ENCODE measurements at regions not wholly inside any gene's neighbourhood (a gene's known extent, or its start where the extent isn't known, plus 50 kb on each side); places are given as distances from the start of the nearest gene placed in this dataset.
"Not testable (repeated sequence)": the region's sequence is repeated elsewhere in the genome, so short reads cannot be mapped to it uniquely, and the experiment has no call there.

DNA sequence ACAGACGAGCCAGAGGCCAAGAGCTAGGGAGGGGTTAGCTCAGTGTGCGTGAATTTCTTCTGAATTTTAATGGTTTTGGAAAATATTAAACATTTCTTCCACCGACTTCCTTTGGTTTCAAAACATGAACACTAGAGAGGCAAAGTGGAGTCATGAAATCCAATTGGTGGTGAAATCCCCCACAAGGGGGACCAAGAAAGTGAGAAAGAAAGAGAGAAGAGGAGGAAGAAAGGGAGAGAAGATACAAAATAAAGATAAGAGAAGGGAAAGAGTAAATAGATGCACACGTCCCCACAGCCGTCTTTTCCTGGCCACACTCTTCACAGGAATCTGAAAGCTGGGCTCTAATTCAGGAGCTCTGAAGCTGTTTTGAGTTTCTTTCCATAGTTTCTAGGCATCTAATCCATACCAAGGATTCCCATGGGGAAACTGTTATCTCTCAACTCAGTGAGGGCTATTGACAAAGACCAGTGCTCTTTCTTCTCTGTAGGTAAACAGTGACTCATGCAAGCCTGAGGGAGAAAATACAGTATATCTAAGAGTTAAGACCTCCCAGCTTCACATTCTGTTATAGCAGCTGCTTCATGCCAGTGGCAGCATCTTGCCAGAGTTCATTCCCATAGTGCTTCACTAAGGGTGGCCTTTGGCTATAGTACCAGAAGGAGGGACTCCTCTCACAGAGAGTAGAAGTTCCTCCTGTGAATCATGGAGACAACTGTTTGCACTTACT is 115.8 kb upstream of the LIFR start:
- Mint-ChIP-seq H3K27ac (no peak overlapping the region), H3K9me3 (no peaks in the 10 kb centered on the region), H3K27me3 (ENCODE audit: low read depth) (no peaks in the 10 kb centered on the region), H3K36me3 (ENCODE audit: low read depth) (no peaks in the 10 kb centered on the region), H3K4me3 (ENCODE audit: low read depth) (no peak overlapping the region), H3K4me1 (ENCODE audit: low read depth) (no peaks in the 10 kb centered on the region)
- intact Hi-C loops (cut with micrococcal nuclease) = no loop called here
- no peak for DNase-seq (ENCODE audit: low spot score)

DNA sequence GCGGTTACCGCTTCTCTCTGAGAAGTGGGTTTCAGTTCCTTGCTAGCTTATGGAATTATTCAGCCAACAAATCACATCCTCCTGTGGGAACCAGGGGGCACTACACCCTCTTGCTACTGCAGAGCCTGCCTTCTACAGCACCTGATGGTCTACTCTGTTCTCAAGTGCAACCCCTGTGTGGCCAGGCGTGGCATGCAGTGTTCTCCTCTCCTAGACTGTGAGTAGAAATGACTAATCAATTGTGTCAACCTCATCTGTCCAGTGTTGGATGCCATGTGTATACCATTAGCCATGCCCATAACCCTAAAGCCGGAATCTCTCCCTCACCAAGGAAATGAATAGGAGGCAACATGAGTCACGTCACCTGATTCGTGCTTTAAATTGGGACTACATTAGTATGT is 117.2 kb upstream of the LIFR start:
- Mint-ChIP-seq H3K4me3 (ENCODE audit: low read depth) (no peak overlapping the region), H3K36me3 (ENCODE audit: low read depth) (no peaks in the 10 kb centered on the region), H3K27ac (no peak overlapping the region), H3K4me1 (ENCODE audit: low read depth) (no peaks in the 10 kb centered on the region), H3K27me3 (ENCODE audit: low read depth) (no peaks in the 10 kb centered on the region), H3K9me3 (no peaks in the 10 kb centered on the region)
- intact Hi-C loops (cut with micrococcal nuclease) = no loop called here
- no peak for DNase-seq (ENCODE audit: low spot score)

DNA sequence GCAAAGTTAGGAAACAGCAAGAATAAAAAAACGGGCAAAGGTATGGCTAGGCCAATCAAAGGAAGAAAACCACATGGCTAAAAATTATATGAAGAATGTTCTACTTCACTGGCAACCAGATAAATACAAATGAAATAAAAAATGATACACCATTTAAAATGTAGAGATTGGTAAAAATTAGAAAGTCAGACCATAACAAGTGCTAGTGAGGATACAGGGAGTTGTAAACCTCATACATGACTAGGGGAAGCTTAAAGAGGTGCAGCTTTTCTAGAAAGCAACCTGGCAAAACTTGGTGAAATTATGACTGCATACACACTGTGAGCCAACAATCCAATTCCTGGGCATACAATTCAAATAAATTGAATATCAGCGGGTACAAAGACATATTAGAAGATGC is 119.0 kb upstream of the LIFR start:
- Mint-ChIP-seq H3K4me3 (ENCODE audit: low read depth) (no peak overlapping the region), H3K27ac (no peak overlapping the region), H3K27me3 (ENCODE audit: low read depth) (no peaks in the 10 kb centered on the region), H3K9me3 (no peaks in the 10 kb centered on the region), H3K36me3 (ENCODE audit: low read depth) (no peaks in the 10 kb centered on the region), H3K4me1 (ENCODE audit: low read depth) (no peaks in the 10 kb centered on the region)
- DNase-seq (ENCODE audit: low spot score) = no peak
- intact Hi-C loops (cut with micrococcal nuclease) = no loop called here

DNA sequence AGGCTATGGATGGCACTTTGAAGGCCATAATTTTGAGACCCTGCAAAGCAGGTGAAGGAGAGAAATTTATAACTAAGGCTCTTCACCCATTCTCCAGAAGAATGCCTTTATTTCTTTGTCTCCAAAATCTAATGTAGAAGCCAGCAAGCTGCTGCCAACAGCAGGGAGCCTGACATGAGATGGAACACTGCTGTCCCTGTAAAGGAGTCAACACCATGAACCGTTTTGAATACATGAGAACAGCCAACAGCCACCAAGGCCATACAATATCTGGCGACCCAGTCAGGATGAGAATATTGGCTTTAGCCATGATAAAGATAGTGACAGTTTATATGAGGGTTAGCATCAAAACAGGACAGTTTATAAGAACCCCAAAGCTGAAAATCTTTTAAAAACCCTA is 121.2 kb upstream of the LIFR start:
- Mint-ChIP-seq H3K27me3 (ENCODE audit: low read depth) (no peaks in the 10 kb centered on the region), H3K36me3 (ENCODE audit: low read depth) (no peaks in the 10 kb centered on the region), H3K4me1 (ENCODE audit: low read depth) (no peaks in the 10 kb centered on the region), H3K27ac (no peak overlapping the region), H3K9me3 (no peaks in the 10 kb centered on the region), H3K4me3 (ENCODE audit: low read depth) (no peak overlapping the region)
- intact Hi-C loops (cut with micrococcal nuclease) = no loop called here
- no peak for DNase-seq (ENCODE audit: low spot score)

DNA sequence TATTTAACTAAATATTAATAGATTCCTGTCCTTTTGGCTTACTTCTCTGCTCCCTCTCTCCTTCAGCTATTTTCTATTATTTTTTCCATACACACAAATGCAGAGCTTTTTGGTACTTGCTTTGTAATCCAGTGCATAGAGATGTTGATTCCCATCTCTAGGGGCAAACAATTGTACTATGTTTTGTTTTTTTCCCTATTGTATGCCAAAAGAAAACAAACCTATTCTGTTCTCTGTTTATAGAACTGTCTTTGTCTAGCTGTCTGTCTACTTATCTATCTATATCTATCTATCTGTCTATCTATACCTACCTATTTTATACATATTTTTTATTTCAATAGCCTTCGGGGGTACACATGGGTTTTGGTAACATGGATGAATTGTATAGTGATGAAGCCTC is 121.6 kb upstream of the LIFR start:
- no peak overlapping the region for H3K4me3 Mint-ChIP-seq (ENCODE audit: low read depth)
- no peaks in the 10 kb centered on the region for H3K36me3 Mint-ChIP-seq (ENCODE audit: low read depth)
- H3K27ac Mint-ChIP-seq = no peak overlapping the region
- DNase-seq (ENCODE audit: low spot score) = no peak
- intact Hi-C loops (cut with micrococcal nuclease) = no loop called here
- H3K4me1 Mint-ChIP-seq (ENCODE audit: low read depth) = no peaks in the 10 kb centered on the region
- no peaks in the 10 kb centered on the region for H3K27me3 Mint-ChIP-seq (ENCODE audit: low read depth)
- H3K9me3 Mint-ChIP-seq = no peaks in the 10 kb centered on the region

DNA sequence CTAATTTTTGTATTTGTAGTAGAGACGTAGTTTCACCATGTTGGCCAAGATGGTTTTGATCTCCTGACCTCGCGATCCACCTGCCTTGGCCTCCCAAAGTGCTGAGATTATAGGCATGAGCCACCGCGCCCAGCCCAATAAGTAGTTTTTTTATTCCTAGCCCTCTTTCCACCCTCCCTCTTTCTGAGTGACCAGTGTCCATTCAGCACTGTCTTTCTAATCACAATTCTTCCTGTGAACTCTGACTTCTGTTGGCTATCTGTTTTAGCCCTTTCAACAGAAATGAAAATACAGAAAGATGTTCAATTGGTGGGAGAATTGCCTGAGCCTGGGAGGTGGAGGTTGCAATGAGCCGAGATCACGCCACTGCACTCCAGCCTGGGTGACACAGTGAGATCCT is 122.3 kb upstream of the LIFR start:
- intact Hi-C loops (cut with micrococcal nuclease); H3K4me1 Mint-ChIP-seq (ENCODE audit: low read depth); H3K27ac Mint-ChIP-seq; H3K36me3 Mint-ChIP-seq (ENCODE audit: low read depth); H3K27me3 Mint-ChIP-seq (ENCODE audit: low read depth); DNase-seq (ENCODE audit: low spot score); H3K4me3 Mint-ChIP-seq (ENCODE audit: low read depth); H3K9me3 Mint-ChIP-seq: not testable (repeated sequence)

DNA sequence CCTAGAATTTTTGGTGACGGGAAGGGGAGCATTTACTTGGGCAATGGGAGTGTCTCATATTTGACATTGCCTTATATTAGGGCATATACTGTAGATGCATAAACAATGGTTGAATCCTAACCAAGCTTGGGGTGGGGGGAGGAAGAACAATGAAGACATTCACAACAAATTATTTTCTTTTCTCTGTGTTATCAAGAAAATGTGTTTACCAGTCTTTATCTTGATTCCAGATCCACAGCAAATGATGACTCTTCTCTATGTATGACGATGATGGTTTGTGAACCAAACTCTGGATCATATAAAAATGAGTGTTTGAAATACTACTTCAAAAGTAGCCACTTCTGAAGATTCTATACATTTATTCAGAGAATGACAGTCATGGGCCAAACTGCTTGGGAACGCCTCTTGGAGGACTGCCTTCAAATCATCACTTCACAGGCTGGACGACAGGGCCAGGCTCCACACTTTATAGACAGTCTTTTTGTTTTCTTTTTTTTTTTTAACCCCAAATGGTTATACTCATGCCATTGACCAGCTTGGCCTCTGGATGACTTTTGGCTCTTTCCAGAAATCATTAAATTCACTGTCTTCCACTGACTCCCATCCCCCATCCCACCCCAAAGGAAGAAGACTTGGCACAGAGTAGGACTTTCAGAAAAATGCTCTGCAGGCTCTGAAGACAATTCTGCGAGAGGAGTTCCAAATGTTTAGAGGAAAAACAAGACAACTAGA is 123.8 kb upstream of the LIFR start:
- Mint-ChIP-seq H3K4me3 (ENCODE audit: low read depth) (no peak overlapping the region), H3K27me3 (ENCODE audit: low read depth) (no peaks in the 10 kb centered on the region), H3K27ac (no peak overlapping the region), H3K4me1 (ENCODE audit: low read depth) (no peaks in the 10 kb centered on the region), H3K9me3 (no peaks in the 10 kb centered on the region), H3K36me3 (ENCODE audit: low read depth) (no peaks in the 10 kb centered on the region)
- DNase-seq (ENCODE audit: low spot score) = no peak
- intact Hi-C loops (cut with micrococcal nuclease) = no loop called here

DNA sequence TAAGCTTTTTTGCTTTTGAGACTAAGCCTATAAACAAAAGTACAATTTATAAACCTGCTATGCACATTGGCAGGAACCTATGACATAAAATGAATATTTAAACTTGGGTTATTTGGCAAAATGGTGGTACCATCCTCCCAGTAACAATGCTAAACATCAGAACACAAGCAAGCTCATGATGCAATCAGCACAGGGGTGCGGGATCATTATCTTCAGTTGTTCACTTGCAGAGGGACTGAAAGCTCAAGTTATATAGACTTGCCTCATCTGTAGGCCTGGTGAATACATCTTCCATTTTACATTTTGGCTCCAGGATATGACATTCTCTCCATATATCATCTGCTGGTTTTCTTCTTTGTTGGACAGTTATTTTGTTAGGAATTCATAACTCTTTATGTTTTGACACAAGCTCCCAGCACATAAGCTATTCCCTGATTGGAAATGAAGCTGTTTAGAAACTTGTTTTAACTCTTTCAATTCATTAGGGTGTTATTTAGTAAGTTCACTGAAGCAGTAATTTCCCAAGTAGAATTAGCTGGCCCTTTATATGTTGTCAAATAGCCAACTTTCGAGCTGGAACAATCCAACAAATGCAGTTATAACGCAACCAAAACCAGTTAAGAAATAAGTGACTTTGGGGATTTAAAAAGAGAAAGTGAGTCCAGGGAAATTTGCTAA is 124.7 kb upstream of the LIFR start:
- intact Hi-C loops (cut with micrococcal nuclease) = no loop called here
- Mint-ChIP-seq H3K36me3 (ENCODE audit: low read depth) (no peaks in the 10 kb centered on the region), H3K27ac (no peak overlapping the region), H3K9me3 (no peaks in the 10 kb centered on the region), H3K27me3 (ENCODE audit: low read depth) (no peaks in the 10 kb centered on the region), H3K4me3 (ENCODE audit: low read depth) (no peak overlapping the region), H3K4me1 (ENCODE audit: low read depth) (no peaks in the 10 kb centered on the region)
- DNase-seq (ENCODE audit: low spot score) = no peak

DNA sequence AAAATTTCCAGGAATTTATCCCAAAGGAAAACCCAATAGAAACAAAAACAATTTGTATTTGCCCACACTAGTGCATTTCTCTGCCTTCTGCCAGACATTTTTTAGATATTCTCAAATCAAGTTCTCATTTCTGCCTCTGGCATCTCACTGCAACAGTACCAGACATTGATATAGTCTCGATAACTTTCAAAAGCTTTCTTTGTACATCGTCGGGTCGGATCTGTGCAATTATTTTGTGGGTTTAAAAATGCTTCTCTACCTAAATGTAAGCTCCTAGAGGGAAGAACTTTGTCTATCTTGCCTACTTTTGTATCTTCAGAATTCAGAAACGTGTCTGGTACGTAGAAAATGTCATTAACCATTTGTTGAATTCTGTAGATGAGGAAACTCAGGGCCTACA is 125.5 kb upstream of the LIFR start:
- intact Hi-C loops (cut with micrococcal nuclease) = no loop called here
- no peaks in the 10 kb centered on the region for H3K9me3 Mint-ChIP-seq
- no peaks in the 10 kb centered on the region for H3K4me1 Mint-ChIP-seq (ENCODE audit: low read depth)
- no peaks in the 10 kb centered on the region for H3K27me3 Mint-ChIP-seq (ENCODE audit: low read depth)
- H3K4me3 Mint-ChIP-seq (ENCODE audit: low read depth) = no peak overlapping the region
- H3K27ac Mint-ChIP-seq = no peak overlapping the region
- DNase-seq (ENCODE audit: low spot score) = no peak
- H3K36me3 Mint-ChIP-seq (ENCODE audit: low read depth) = no peaks in the 10 kb centered on the region

DNA sequence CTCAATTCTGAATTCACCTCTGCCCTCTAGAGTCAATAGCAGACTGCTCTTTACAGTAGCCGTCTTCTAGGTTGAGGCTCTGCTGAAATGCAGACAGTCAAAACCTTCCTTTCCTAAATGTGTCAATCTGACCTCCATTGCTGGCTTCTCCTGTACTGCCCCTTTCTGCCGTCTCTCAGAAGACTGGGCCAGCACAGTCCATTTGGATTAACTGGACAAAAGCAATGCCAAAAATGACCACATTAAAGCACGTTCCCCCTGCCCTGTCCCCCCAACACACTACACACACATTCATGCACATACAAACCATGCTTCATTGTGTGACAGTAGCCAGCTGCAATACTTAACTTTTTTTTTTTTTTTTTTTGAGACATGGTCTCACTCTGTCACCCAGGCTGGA is 130.2 kb upstream of the LIFR start:
- H3K36me3 Mint-ChIP-seq (ENCODE audit: low read depth) = no peaks in the 10 kb centered on the region
- DNase-seq (ENCODE audit: low spot score) = no peak
- H3K4me1 Mint-ChIP-seq (ENCODE audit: low read depth) = no peaks in the 10 kb centered on the region
- intact Hi-C loops (cut with micrococcal nuclease) = no loop called here
- H3K4me3 Mint-ChIP-seq (ENCODE audit: low read depth) = no peak overlapping the region
- H3K27me3 Mint-ChIP-seq (ENCODE audit: low read depth) = no peaks in the 10 kb centered on the region
- H3K27ac Mint-ChIP-seq = no peak overlapping the region
- H3K9me3 Mint-ChIP-seq = peaks cover 4% of the 10 kb centered on the region

DNA sequence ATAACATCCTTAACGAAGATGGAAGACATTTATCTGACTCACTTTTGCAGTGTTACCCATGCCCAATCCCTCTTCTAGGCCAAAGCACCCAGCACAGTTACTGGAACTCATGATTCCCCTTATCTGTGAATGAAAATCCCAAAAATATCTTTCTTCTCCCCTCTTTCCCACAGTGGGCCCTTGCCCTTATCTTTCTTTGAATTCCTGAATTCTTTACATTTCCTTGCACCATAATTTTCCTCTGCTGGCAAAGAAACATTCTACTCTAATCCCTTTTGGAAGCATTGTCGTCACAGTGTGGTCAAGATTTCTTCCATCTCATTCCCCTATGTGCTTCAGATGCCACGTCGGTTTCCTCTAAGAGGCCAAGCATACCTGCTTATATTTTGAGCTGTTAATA is 135.9 kb upstream of the LIFR start:
- Mint-ChIP-seq H3K4me3 (ENCODE audit: low read depth) (no peak overlapping the region), H3K4me1 (ENCODE audit: low read depth) (no peaks in the 10 kb centered on the region), H3K36me3 (ENCODE audit: low read depth) (no peaks in the 10 kb centered on the region), H3K27me3 (ENCODE audit: low read depth) (peaks cover 7% of the 10 kb centered on the region), H3K27ac (no peak overlapping the region), H3K9me3 (peaks cover 4% of the 10 kb centered on the region)
- intact Hi-C loops (cut with micrococcal nuclease) = no loop called here
- DNase-seq (ENCODE audit: low spot score) = no peak

DNA sequence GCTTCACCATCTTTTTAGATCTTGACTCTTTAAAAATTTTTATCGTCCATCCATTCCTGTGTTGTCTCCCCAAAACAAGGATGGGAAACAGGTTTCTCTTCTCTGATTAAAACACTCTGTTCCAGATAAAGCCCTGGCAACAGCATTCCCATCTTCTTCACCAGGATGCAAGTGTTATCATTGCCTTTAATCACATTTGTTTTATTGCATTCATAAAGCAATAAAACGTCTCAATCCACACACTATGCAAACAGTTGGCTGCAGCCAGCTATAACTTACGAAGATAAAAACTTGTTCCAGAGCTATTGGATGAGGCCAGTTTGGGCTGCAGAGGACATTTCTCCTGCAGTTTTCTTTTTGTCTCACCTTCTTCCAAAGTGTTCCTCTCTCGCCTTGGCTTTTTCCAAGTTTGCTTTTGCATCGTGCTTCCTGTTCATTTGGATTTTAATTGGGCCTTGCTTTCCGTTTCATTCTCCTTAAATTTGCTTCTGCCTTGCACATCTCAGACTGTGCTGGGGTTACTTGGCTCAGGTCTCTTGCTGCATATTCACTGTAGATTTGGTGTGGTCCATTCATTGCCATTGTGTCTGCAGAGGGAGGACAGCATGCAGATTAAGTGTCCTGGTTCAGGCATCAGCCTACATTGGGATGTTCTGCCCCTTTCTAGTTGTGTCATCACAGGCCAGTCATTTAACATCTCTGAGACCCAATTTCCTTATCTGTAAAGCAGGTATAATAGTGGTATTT is 136.5 kb upstream of the LIFR start:
- no peaks in the 10 kb centered on the region for H3K36me3 Mint-ChIP-seq (ENCODE audit: low read depth)
- intact Hi-C loops (cut with micrococcal nuclease) = no loop called here
- no peak for DNase-seq (ENCODE audit: low spot score)
- no peak overlapping the region for H3K4me3 Mint-ChIP-seq (ENCODE audit: low read depth)
- no peaks in the 10 kb centered on the region for H3K4me1 Mint-ChIP-seq (ENCODE audit: low read depth)
- no peak overlapping the region for H3K27ac Mint-ChIP-seq
- H3K27me3 Mint-ChIP-seq (ENCODE audit: low read depth) = peaks cover 7% of the 10 kb centered on the region
- peaks cover 4% of the 10 kb centered on the region for H3K9me3 Mint-ChIP-seq
